ELF-1 (cell line): ENCODE measurements at regions not wholly inside any gene's neighbourhood (a gene's known extent, or its start where the extent isn't known, plus 50 kb on each side); places are given as distances from the start of the nearest gene placed in this dataset.

Experiments
- DNase-seq: peaks from one replicate; pipeline ENCODE4 v3.0.0-alpha.2; 2016; ENCODE audit warnings: low read depth, low spot score

DNA sequence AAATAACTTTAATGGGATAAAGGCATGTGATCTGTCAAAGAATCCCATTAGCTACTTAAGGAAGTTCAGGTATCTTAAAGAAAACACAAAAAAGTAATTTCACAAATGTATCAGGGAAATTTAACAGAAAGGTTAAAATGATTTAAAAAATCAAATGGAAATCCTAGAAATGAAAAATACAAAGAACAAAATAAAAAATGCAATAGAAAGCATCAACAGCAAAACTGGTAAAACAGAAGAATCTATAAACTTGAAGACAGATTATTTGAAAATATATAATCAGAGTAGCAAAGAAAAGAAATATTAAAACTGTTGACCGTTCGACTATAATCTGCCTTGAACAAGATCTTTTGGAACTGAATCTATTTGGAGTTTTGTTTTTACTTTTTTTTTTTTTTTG lies 279.4 kb upstream of the SYT1 start:
- no peak for DNase-seq

DNA sequence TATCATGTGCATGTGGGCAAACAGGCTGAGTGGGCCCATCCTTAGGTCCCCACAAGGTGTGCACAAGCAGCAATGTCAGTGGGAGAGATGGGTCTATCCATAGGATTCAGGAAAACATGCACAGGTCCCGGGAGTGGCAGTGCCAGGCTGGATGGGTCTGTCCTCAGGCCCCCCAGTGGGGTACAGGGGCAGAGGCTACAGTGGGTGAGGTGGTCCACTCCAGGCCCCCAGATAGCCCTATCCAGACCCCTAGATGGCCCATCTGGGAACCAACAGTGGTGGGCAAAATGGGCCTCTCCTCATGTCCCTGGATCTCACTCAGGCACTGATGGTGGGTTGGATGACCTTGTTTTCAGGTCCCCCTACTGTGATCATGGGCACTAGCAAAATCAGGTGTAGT lies 277.8 kb upstream of the SYT1 start:
- DNase-seq = no peak

DNA sequence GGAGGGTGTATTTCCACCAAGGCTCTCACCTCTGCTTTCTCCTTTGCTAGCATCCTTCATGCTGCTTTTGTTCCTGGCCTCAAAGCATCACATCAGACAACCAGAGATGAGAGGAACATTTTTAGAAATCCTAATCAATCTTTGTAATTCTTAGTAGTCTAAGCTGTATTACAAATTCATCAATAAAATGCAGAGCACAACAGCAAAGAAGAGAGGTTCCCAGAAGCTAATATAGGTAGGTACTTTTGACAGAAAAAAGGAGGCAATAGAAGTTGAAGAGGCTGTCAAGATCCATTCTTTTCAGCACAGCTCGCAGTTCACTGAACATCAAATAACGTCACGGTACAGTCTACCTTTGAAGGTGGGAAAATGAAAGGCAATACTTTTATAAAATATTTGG lies 265.2 kb upstream of the SYT1 start:
- no peak for DNase-seq

DNA sequence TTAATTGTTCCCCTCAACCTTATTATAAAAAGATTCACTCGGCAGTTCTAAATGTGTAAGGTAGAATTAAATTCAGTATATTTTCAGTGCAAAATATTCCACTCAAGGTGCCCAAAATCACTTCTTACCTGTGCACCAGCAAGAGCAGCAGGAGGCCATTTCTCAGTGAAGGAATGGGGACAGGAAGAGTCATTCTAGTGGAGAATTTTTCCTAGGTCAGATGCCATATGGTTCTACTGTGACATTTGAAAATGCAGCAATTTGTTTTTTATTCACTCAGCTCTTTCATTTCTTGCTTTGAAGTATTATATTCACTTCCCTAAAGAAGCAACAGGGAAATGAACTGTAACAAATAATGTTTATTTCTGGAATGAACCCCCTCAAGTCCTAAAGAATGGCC lies 264.0 kb upstream of the SYT1 start:
- no peak for DNase-seq

GRCh38 chr12:78611504-78611903 lies 253.1 kb upstream of the SYT1 start:
- no peak for DNase-seq

DNA sequence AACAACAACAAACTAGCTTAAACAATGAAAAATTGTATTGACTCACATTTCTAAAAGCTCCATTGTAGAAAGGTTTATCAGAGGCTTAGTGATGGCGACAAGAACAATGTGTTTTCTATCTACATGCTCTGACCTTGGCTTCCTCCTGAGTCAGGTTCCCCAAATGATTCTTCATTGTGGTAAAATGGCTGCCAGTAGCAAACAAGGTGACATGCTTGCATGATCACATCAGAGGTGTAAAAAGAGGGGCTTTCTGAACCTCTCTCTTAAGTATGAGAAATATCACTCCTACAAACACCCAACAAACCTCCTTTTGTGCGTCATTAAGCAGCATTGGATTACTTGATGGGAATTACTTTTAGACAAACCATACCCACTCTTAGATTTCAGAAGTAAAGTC lies 252.4 kb upstream of the SYT1 start:
- no peak for DNase-seq

- no peak for DNase-seq
Measured at GRCh38 chr12:78617683-78618082, 246.9 kb upstream of the SYT1 start.

DNA sequence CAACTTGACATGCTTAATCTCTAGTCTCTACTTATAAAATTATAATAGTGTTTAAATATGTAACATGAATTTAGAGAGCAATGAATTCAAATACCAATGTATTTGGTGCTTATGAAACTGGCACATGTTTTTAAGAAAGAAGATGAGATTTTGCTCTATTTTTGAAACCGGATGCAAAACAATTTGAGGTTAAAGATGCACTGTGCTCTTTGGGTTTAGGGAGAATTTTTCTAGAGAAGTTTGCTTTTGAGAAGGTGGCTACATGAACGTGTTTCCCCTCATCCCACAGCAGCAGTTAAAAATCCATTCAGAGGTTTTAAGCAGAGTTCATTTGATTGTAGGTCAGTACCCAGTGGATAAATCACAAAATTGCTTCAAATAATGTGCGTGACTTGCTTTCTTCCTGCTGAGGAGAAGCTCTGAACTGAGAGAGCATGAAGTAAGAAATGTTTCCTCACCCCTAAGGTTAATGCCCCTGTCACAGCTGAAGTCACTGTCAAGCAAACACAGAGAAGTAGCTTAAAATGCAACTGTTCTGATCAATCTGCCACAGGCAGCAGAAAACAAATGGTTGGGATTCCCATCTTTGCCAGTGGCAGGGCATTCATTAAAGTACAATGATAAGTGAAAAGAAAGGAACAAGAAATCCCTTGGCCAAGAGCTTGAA lies 241.9 kb upstream of the SYT1 start:
- no peak for DNase-seq

GRCh38 chr12:78628491-78629100 lies 236.0 kb upstream of the SYT1 start:
- no peak for DNase-seq

GRCh38 chr12:78636231-78636855 lies 228.2 kb upstream of the SYT1 start:
- no peak for DNase-seq

DNA sequence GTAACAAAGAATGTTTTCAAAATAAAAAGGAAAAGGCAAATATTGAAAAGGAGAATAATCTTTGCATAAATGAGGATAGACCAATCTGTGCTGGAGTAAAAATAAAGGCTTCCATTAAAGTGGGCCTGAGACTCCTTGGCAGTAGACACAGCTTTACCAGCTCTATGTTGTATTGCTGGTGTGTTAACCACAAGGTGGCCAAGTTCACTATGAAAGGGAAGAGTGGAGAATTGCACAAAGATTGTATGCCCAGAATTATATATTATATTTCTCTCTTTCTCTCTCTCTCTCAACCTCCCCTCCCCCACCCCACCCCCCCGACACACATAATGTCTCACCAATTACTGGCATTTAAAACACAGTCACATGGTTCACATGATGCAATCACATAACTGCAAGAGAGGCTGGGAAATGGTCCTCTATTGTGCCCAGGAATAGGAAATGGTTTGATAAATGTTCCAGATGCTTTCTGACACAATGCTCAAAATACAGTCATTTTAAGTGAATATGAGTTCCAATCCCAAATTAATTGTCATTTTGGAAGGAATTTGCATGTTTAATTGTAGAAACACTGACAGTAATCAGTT lies 222.6 kb upstream of the SYT1 start:
- no peak for DNase-seq

DNA sequence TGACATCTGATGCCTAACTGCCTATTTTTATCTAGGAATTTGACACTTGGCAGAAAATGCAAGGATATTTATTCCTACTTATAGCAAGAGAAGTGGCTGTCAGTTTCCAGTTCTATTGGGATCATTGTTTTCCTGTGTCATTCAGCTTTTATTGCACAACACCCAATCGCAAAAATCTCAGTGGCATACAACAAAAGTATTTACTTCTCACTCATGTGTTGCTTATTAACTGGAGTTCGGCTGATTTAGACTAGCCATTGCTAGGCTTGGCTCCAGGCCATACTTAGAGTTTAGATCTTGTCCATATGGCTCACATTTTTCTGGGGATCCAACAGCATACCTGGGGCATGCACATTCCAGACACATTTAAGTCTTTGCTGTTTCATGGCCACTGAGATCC lies 218.6 kb upstream of the SYT1 start:
- no peak for DNase-seq

DNA sequence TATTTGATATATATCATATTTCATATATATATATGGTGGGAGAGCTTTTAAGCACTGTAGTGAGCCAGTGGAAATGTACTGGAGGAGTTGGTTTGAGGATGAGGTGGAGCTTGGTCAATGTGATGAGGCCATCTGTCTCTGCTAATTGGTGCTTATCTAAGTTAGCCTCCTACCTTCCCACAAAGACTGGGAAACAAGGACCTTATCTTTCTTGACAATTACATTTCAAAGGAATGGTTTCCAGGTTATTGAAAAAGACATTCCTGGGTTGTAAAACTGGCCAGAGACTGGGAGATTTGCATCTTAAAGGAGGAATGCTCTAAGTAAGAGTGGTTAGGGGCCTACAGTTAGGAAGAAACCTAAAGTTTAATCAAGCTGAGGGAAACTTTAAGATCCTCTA lies 212.8 kb upstream of the SYT1 start:
- peak; percentile 87 for DNase-seq

- no peak for DNase-seq
Measured at GRCh38 chr12:78666584-78666983, 198.0 kb upstream of the SYT1 start.

DNA sequence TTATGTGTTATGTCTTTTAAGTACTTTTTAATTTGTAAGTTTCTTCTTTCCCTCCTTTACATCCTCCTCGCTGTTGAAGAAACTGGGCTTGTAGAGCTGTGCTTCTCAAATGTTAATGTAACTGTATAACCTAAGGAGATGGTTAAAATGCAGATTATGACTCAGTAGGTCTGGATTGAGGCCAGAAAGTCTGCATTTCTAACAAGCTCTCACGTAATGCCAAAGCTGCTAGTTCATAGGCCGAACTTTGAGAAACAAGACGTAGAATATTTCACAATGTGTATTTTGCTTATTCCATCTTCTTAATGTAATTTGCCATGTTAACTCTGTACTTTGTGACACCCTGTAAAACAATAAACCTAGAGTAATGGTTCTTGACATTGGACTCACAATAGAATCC lies 193.3 kb upstream of the SYT1 start:
- DNase-seq = no peak

- DNase-seq = no peak
Measured at GRCh38 chr12:78672033-78672432, 192.5 kb upstream of the SYT1 start.

GRCh38 chr12:78674311-78675090 lies 190.1 kb upstream of the SYT1 start:
- DNase-seq = no peak

DNA sequence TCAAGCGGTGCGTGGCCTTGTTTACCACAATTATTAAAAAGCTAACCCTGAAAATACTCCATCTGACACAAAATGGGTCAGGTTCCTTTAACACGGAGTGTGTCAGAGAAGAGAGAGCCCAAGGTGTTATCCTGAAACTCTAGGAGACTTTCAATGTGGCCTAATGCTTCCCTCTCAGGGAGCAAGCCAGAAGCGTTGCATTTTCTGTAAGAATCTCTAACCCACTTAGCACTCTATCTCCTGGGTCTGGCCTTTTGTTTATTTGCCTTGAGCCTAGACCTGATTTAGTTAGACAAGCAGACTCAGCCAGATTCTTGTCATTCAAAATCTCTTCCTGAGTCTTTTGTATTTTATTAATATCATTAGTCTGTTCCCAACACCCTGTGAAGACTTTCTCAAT lies 184.0 kb upstream of the SYT1 start:
- peak; percentile 8 for DNase-seq

- no peak for DNase-seq
Measured at GRCh38 chr12:78683031-78683430, 181.5 kb upstream of the SYT1 start.

GRCh38 chr12:78683626-78684025 lies 180.9 kb upstream of the SYT1 start:
- no peak for DNase-seq

- DNase-seq = no peak
Measured at GRCh38 chr12:78684419-78684818, 180.2 kb upstream of the SYT1 start.

DNA sequence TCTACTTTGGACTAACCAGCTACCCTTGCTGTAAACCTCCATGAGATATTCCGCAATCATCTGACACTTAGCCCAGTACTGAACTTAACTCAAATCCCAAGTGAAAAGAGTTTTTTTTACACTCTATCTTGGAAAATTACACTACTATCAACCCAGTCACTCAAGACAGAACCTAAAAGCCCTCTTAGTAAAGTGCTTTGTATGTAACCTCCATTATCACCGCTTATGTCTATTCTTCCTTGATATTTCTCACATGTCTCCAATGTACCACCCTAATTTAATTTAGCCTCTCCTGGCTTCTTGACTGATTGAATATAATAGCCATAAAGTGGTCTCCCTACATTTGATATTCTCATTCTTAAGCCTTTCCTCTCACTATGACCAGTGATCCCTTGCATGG lies 168.8 kb upstream of the SYT1 start:
- DNase-seq = no peak
